IMR-90 (cell line): ENCODE measurements at regions not wholly inside any gene's neighbourhood (a gene's known extent, or its start where the extent isn't known, plus 50 kb on each side); places are given as distances from the start of the nearest gene placed in this dataset.

Experiments used
- CTCF ChIP-seq: conservative IDR thresholded peaks from 2 replicates; pipeline ENCODE4 v1.5.1; 2012; ENCODE audit warnings: mild to moderate bottlenecking, low read depth, low read length, improper control_type of control experiment
- ELK1 ChIP-seq: fragments of 150-350 bp; IDR thresholded peaks from 2 replicates; pipeline ENCODE4 v1.6.1; 2016; ENCODE audit warnings: low read depth, mild to moderate bottlenecking, low read length, moderate library complexity, borderline replicate concordance
- MAFK ChIP-seq: IDR thresholded peaks from 2 replicates; pipeline ENCODE4 v1.6.1; 2012; ENCODE audit warnings: low read depth, low read length, improper control_type of control experiment
- MAZ ChIP-seq: IDR thresholded peaks from 2 replicates; pipeline ENCODE4 v1.6.1; 2012; ENCODE audit warnings: low read depth, mild to moderate bottlenecking, low read length, improper control_type of control experiment, moderate library complexity, borderline replicate concordance
- MXI1 ChIP-seq: IDR thresholded peaks from 2 replicates; pipeline ENCODE4 v1.6.1; 2012; ENCODE audit warnings: low read depth, mild to moderate bottlenecking, low read length, moderate library complexity, borderline replicate concordance
- NFE2L2 ChIP-seq: fragments of 150-350 bp; IDR thresholded peaks from 2 replicates; pipeline ENCODE4 v1.6.1; 2016; ENCODE audit warnings: low read depth, mild to moderate bottlenecking, low read length
- POLR2A ChIP-seq: IDR thresholded peaks from 2 replicates; pipeline ENCODE4 v1.6.1; 2012; ENCODE audit warnings: mild to moderate bottlenecking, low read depth, low read length
- RAD21 ChIP-seq: IDR thresholded peaks from 2 replicates; pipeline ENCODE4 v1.6.1; 2012; ENCODE audit warnings: low read length, improper control_type of control experiment
- RFX5 ChIP-seq: IDR thresholded peaks from 2 replicates; pipeline ENCODE4 v1.8.0; 2012; ENCODE audit warnings: low read depth, mild to moderate bottlenecking, low read length, moderate library complexity
- SMC3 ChIP-seq: fragments of 150-350 bp; IDR thresholded peaks from 2 replicates; pipeline ENCODE4 v1.6.1; 2016; ENCODE audit warnings: low read depth, mild to moderate bottlenecking, antibody characterized with exemption, low read length, moderate library complexity
- USF2 ChIP-seq: fragments of 150-350 bp; IDR thresholded peaks from 2 replicates; pipeline ENCODE4 v1.6.1; 2017; ENCODE audit warnings: mild to moderate bottlenecking, antibody characterized with exemption, low read length, low read depth

GRCh38 chr10:29948881-29949355, 110.5 kb downstream of the JCAD start:
- TF ChIP-seq CTCF (no peak), POLR2A (no peak), USF2 (no peak), NFE2L2 (no peak), MXI1 (no peak), MAZ (no peak), SMC3 (no peak), RAD21 (no peak), ELK1 (no peak), MAFK (no peak), RFX5 (no peak)
